ENCODE measurements at regions not wholly inside any gene's neighbourhood (a gene's known extent, or its start where the extent isn't known, plus 50 kb on each side); places are given as distances from the start of the nearest gene placed in this dataset.

GRCh38 chr2:235381261-235381912 lies 112.5 kb upstream of the AGAP1 start:
- no peak for DNase-seq (ENCODE audit: low spot score)
- Histone ChIP-seq H3K36me3 (replicated peaks; ENCODE audit: insufficient read depth, low read depth) (no peaks in the 10 kb centered on the region), H3K4me2 (no peak overlapping the region), H3K79me2 (no peaks in the 10 kb centered on the region), H3K9me2 (replicated peaks; ENCODE audit: insufficient read depth) (no peaks in the 10 kb centered on the region), H2AFZ (no peak overlapping the region), H3K4me1 (ENCODE audit: insufficient read depth) (no peaks in the 10 kb centered on the region), H3K27me3 (no peaks in the 10 kb centered on the region), H3K27ac (no peak overlapping the region), H3K9me3 (ENCODE audit: low read depth) (no peaks in the 10 kb centered on the region), H4K20me1 (ENCODE audit: insufficient read depth, poor library complexity, severe bottlenecking) (no peaks in the 10 kb centered on the region), H3K4me3 (no peak overlapping the region)
- WGBS (ENCODE audit: low lambda C conversion rate, missing lambda C conversion rate): 73% methylated on average over 2 of the region's 2 CpGs
- no peak for TF ChIP-seq CTCF (IDR thresholded peaks at IDR 0.05; ENCODE audit: poor library complexity)
- TF ChIP-seq EZH2phosphoT487 (IDR thresholded peaks at IDR 0.05; ENCODE audit: low read depth, severe bottlenecking, unreplicated experiment): no peak
- no peak for TF ChIP-seq EZH2 (IDR thresholded peaks at IDR 0.05; ENCODE audit: borderline replicate concordance)

- H3K9me3 ChIP-seq (ENCODE audit: low read depth): no peaks in the 10 kb centered on the region
- H3K36me3 ChIP-seq (replicated peaks; ENCODE audit: insufficient read depth, low read depth): no peaks in the 10 kb centered on the region
- H3K9me2 ChIP-seq (replicated peaks; ENCODE audit: insufficient read depth): no peaks in the 10 kb centered on the region
- no peak overlapping the region for H3K4me3 ChIP-seq
- no peaks in the 10 kb centered on the region for H4K20me1 ChIP-seq (ENCODE audit: insufficient read depth, poor library complexity, severe bottlenecking)
- H3K27me3 ChIP-seq: no peaks in the 10 kb centered on the region
- DNase-seq (ENCODE audit: low spot score): no peak
- no peaks in the 10 kb centered on the region for H3K79me2 ChIP-seq
- H3K4me1 ChIP-seq (ENCODE audit: insufficient read depth): no peaks in the 10 kb centered on the region
- H3K27ac ChIP-seq: no peak overlapping the region
- no peak overlapping the region for H2AFZ ChIP-seq
- WGBS (ENCODE audit: low lambda C conversion rate, missing lambda C conversion rate): 82% methylated on average over 6 of the region's 6 CpGs
- TF ChIP-seq EZH2 (IDR thresholded peaks at IDR 0.05; ENCODE audit: borderline replicate concordance) (no peak), EZH2phosphoT487 (IDR thresholded peaks at IDR 0.05; ENCODE audit: low read depth, severe bottlenecking, unreplicated experiment) (no peak), CTCF (IDR thresholded peaks at IDR 0.05; ENCODE audit: poor library complexity) (no peak)
- H3K4me2 ChIP-seq: no peak overlapping the region
Measured at GRCh38 chr2:235382179-235382578, 111.7 kb upstream of the AGAP1 start.

GRCh38 chr2:235382601-235383000 lies 111.2 kb upstream of the AGAP1 start:
- Histone ChIP-seq H3K4me1 (ENCODE audit: insufficient read depth) (no peaks in the 10 kb centered on the region), H2AFZ (no peak overlapping the region), H4K20me1 (ENCODE audit: insufficient read depth, poor library complexity, severe bottlenecking) (no peaks in the 10 kb centered on the region), H3K4me2 (no peak overlapping the region), H3K79me2 (no peaks in the 10 kb centered on the region), H3K9me2 (replicated peaks; ENCODE audit: insufficient read depth) (no peaks in the 10 kb centered on the region), H3K36me3 (replicated peaks; ENCODE audit: insufficient read depth, low read depth) (no peaks in the 10 kb centered on the region), H3K27ac (no peak overlapping the region), H3K9me3 (ENCODE audit: low read depth) (no peaks in the 10 kb centered on the region), H3K4me3 (no peak overlapping the region), H3K27me3 (no peaks in the 10 kb centered on the region)
- WGBS (ENCODE audit: low lambda C conversion rate, missing lambda C conversion rate): 84% methylated on average over 3 of the region's 3 CpGs
- TF ChIP-seq EZH2phosphoT487 (IDR thresholded peaks at IDR 0.05; ENCODE audit: low read depth, severe bottlenecking, unreplicated experiment) (no peak), EZH2 (IDR thresholded peaks at IDR 0.05; ENCODE audit: borderline replicate concordance) (no peak)
- DNase-seq (ENCODE audit: low spot score): no peak

- DNase-seq (ENCODE audit: low spot score): no peak
- no peaks in the 10 kb centered on the region for H3K9me3 ChIP-seq (ENCODE audit: low read depth)
- no peaks in the 10 kb centered on the region for H3K4me1 ChIP-seq (ENCODE audit: insufficient read depth)
- 96% methylated on average over 8 of the region's 8 CpGs for WGBS (ENCODE audit: low lambda C conversion rate, missing lambda C conversion rate)
- H3K79me2 ChIP-seq: no peaks in the 10 kb centered on the region
- H3K27ac ChIP-seq: no peak overlapping the region
- TF ChIP-seq EZH2 (IDR thresholded peaks at IDR 0.05; ENCODE audit: borderline replicate concordance): no peak
- no peak overlapping the region for H2AFZ ChIP-seq
- no peaks in the 10 kb centered on the region for H3K27me3 ChIP-seq
- H3K4me3 ChIP-seq: no peak overlapping the region
- H3K9me2 ChIP-seq (replicated peaks; ENCODE audit: insufficient read depth): no peaks in the 10 kb centered on the region
- H3K4me2 ChIP-seq: no peak overlapping the region
- no peaks in the 10 kb centered on the region for H4K20me1 ChIP-seq (ENCODE audit: insufficient read depth, poor library complexity, severe bottlenecking)
- no peaks in the 10 kb centered on the region for H3K36me3 ChIP-seq (replicated peaks; ENCODE audit: insufficient read depth, low read depth)
Measured at GRCh38 chr2:235383272-235383843, 110.5 kb upstream of the AGAP1 start.

Data from hepatocyte (in vitro differentiated cells).